CD4-positive, alpha-beta T cell treated with Interleukin-4 for 1 hour (primary cell): ENCODE measurements at regions not wholly inside any gene's neighbourhood (a gene's known extent, or its start where the extent isn't known, plus 50 kb on each side); places are given as distances from the start of the nearest gene placed in this dataset.

Source experiments
- DNase-seq, 2 donors: peaks; one replicate each; pipeline ENCODE4 v3.0.0-alpha.2; 2020 to 2022

GRCh38 chr17:5695480-5695879 is 111.2 kb upstream of the NLRP1 start:
- DNase-seq: no peak

GRCh38 chr17:5698959-5699358 is 114.7 kb upstream of the NLRP1 start:
- no peak for DNase-seq

GRCh38 chr17:5699814-5700213 is 115.5 kb upstream of the NLRP1 start:
- DNase-seq: no peak

- no peak for DNase-seq
Measured at GRCh38 chr17:5700745-5701144, 116.4 kb upstream of the NLRP1 start.

- DNase-seq: no peak
Measured at GRCh38 chr17:5701381-5701780, 117.1 kb upstream of the NLRP1 start.

- DNase-seq: no peak
Measured at GRCh38 chr17:5702951-5703510, 118.7 kb upstream of the NLRP1 start.

GRCh38 chr17:5703736-5704135 is 119.4 kb upstream of the NLRP1 start:
- DNase-seq: no peak

- no peak for DNase-seq
Measured at GRCh38 chr17:5705081-5705875, 121.0 kb upstream of the NLRP1 start.

GRCh38 chr17:5705876-5706576 is 121.7 kb upstream of the NLRP1 start:
- DNase-seq: no peak

GRCh38 chr17:5706577-5707210 is 122.4 kb upstream of the NLRP1 start:
- DNase-seq: peak; percentile 58 to 64

GRCh38 chr17:5707482-5707881 is 123.2 kb upstream of the NLRP1 start:
- DNase-seq: no peak

GRCh38 chr17:5708344-5708743 is 124.0 kb upstream of the NLRP1 start:
- DNase-seq: no peak

- DNase-seq: no peak
Measured at GRCh38 chr17:5711344-5711743, 127.0 kb upstream of the NLRP1 start.

- no peak for DNase-seq
Measured at GRCh38 chr17:5714993-5715392, 130.7 kb upstream of the NLRP1 start.

- peak in 1 of 2 donors; percentile 5 for DNase-seq
Measured at GRCh38 chr17:5715478-5715877, 131.2 kb upstream of the NLRP1 start.

GRCh38 chr17:5718726-5719125 is 134.4 kb upstream of the NLRP1 start:
- DNase-seq: no peak

- no peak for DNase-seq
Measured at GRCh38 chr17:5719976-5720375, 135.7 kb upstream of the NLRP1 start.

GRCh38 chr17:5730373-5730772 is 146.1 kb upstream of the NLRP1 start:
- DNase-seq: no peak

- DNase-seq: no peak
Measured at GRCh38 chr17:5740937-5741336, 156.6 kb upstream of the NLRP1 start.

- no peak for DNase-seq
Measured at GRCh38 chr17:5741810-5742209, 157.5 kb upstream of the NLRP1 start.

- no peak for DNase-seq
Measured at GRCh38 chr17:5745111-5745813, 161.0 kb upstream of the NLRP1 start.

GRCh38 chr17:5747276-5747675 is 163.0 kb upstream of the NLRP1 start:
- DNase-seq: no peak

- DNase-seq: no peak
Measured at GRCh38 chr17:5747964-5748363, 163.7 kb upstream of the NLRP1 start.
